ENCODE measurements at regions not wholly inside any gene's neighbourhood (a gene's known extent, or its start where the extent isn't known, plus 50 kb on each side); places are given as distances from the start of the nearest gene placed in this dataset.

GRCh38 chr3:56889131-56889530 lies 87.4 kb upstream of the ARHGEF3 start:
- no peak overlapping the region for H3K9ac ChIP-seq (ENCODE audit: low read depth, low read length, poor library complexity, severe bottlenecking)
- H3K4me2 ChIP-seq (ENCODE audit: low read depth, low read length, poor library complexity, severe bottlenecking), result no peak overlapping the region
- H3K9me2 ChIP-seq (replicated peaks; ENCODE audit: low read depth, low read length), result no peaks in the 10 kb centered on the region
- no peak overlapping the region for H2AFZ ChIP-seq (ENCODE audit: low read length)
- H3K9me3 ChIP-seq (ENCODE audit: insufficient read depth, low read depth, low read length), result no peaks in the 10 kb centered on the region
- no peaks in the 10 kb centered on the region for H3K27me3 ChIP-seq (ENCODE audit: insufficient read depth, low read length, poor library complexity, severe bottlenecking)
- H3K79me2 ChIP-seq (ENCODE audit: insufficient read depth, low read length), result peaks cover 59% of the 10 kb centered on the region
- H3F3A ChIP-seq (ENCODE audit: low read depth), result 0 out of 2 replicates have a peak, but pooled peaks cover 3% of the 10 kb centered on the region
- peaks cover 50% of the 10 kb centered on the region for H3K4me1 ChIP-seq (ENCODE audit: insufficient read depth, low read length, poor library complexity, severe bottlenecking)
- TF ChIP-seq CTCF (conservative IDR thresholded peaks at IDR 0.05; ENCODE audit: low read length) (no peak), EZH2phosphoT487 (IDR thresholded peaks at IDR 0.05; ENCODE audit: borderline replicate concordance) (no peak)
- H4K20me1 ChIP-seq (ENCODE audit: insufficient read depth, low read length, poor library complexity, severe bottlenecking), result no peaks in the 10 kb centered on the region
- H3K4me3 ChIP-seq (ENCODE audit: low read length, poor library complexity, severe bottlenecking), result no peak overlapping the region
- no peaks in the 10 kb centered on the region for H3K36me3 ChIP-seq (ENCODE audit: insufficient read depth, low read length)

- Histone ChIP-seq H3K4me3 (ENCODE audit: low read length, poor library complexity, severe bottlenecking) (peak overlapping the region; percentile 54), H3K9me3 (ENCODE audit: insufficient read depth, low read depth, low read length) (no peaks in the 10 kb centered on the region), H2AFZ (ENCODE audit: low read length) (no peak overlapping the region), H3F3A (ENCODE audit: low read depth) (0 out of 2 replicates have a peak, but pooled peaks cover 3% of the 10 kb centered on the region), H3K36me3 (ENCODE audit: insufficient read depth, low read length) (no peaks in the 10 kb centered on the region), H3K79me2 (ENCODE audit: insufficient read depth, low read length) (peaks cover 58% of the 10 kb centered on the region), H4K20me1 (ENCODE audit: insufficient read depth, low read length, poor library complexity, severe bottlenecking) (no peaks in the 10 kb centered on the region), H3K4me1 (ENCODE audit: insufficient read depth, low read length, poor library complexity, severe bottlenecking) (peaks cover 50% of the 10 kb centered on the region), H3K4me2 (ENCODE audit: low read depth, low read length, poor library complexity, severe bottlenecking) (peak overlapping the region; percentile 79), H3K9ac (ENCODE audit: low read depth, low read length, poor library complexity, severe bottlenecking) (peak overlapping the region; percentile 49), H3K9me2 (replicated peaks; ENCODE audit: low read depth, low read length) (no peaks in the 10 kb centered on the region), H3K27me3 (ENCODE audit: insufficient read depth, low read length, poor library complexity, severe bottlenecking) (no peaks in the 10 kb centered on the region)
- TF ChIP-seq CTCF (conservative IDR thresholded peaks at IDR 0.05; ENCODE audit: low read length), result no peak
- TF ChIP-seq EZH2phosphoT487 (IDR thresholded peaks at IDR 0.05; ENCODE audit: borderline replicate concordance), result no peak
These were observed 85.8 kb upstream of the ARHGEF3 start for GRCh38 chr3:56887402-56888025.

- Histone ChIP-seq H3K4me2 (ENCODE audit: low read depth, low read length, poor library complexity, severe bottlenecking) (peak overlapping the region; percentile 79), H3F3A (ENCODE audit: low read depth) (0 out of 2 replicates have a peak, but pooled peaks cover 3% of the 10 kb centered on the region)
- no peak for TF ChIP-seq CTCF (conservative IDR thresholded peaks at IDR 0.05; ENCODE audit: low read length)
- no peak for TF ChIP-seq EZH2phosphoT487 (IDR thresholded peaks at IDR 0.05; ENCODE audit: borderline replicate concordance)
These were observed 84.6 kb upstream of the ARHGEF3 start for GRCh38 chr3:56886314-56886713.

More at GRCh38 chr3:56886314-56886713, 84.6 kb upstream of the ARHGEF3 start:
- Histone ChIP-seq H4K20me1 (ENCODE audit: insufficient read depth, low read length, poor library complexity, severe bottlenecking) (no peaks in the 10 kb centered on the region), H3K9ac (ENCODE audit: low read depth, low read length, poor library complexity, severe bottlenecking) (no peak overlapping the region), H3K36me3 (ENCODE audit: insufficient read depth, low read length) (0 out of 2 replicates have a peak, but pooled peaks cover 4% of the 10 kb centered on the region), H3K27me3 (ENCODE audit: insufficient read depth, low read length, poor library complexity, severe bottlenecking) (no peaks in the 10 kb centered on the region), H3K4me3 (ENCODE audit: low read length, poor library complexity, severe bottlenecking) (no peak overlapping the region), H3K9me2 (replicated peaks; ENCODE audit: low read depth, low read length) (no peaks in the 10 kb centered on the region), H2AFZ (ENCODE audit: low read length) (no peak overlapping the region), H3K9me3 (ENCODE audit: insufficient read depth, low read depth, low read length) (no peaks in the 10 kb centered on the region), H3K79me2 (ENCODE audit: insufficient read depth, low read length) (peaks cover 50% of the 10 kb centered on the region), H3K4me1 (ENCODE audit: insufficient read depth, low read length, poor library complexity, severe bottlenecking) (peaks cover 46% of the 10 kb centered on the region)
